ENCODE measurements at regions not wholly inside any gene's neighbourhood (a gene's known extent, or its start where the extent isn't known, plus 50 kb on each side); places are given as distances from the start of the nearest gene placed in this dataset.

- no peak overlapping the region for H3K4me2 ChIP-seq (ENCODE audit: low read depth, low read length)
- H4K5ac ChIP-seq (ENCODE audit: low read depth, low read length), result no peak overlapping the region
- BruUV-seq (replicated peaks), result no TSS peak
- intact Hi-C loops (cut with micrococcal nuclease), result no loop called here
- H3K4me3 ChIP-seq (ENCODE audit: insufficient read depth, low read depth, low read length), result no peak overlapping the region
- no peaks in the 10 kb centered on the region for H3K4me1 ChIP-seq (ENCODE audit: control insufficient read depth, insufficient read depth, low read length)
- no peak overlapping the region for H3K23ac ChIP-seq (ENCODE audit: low read depth, low read length)
- no peak overlapping the region for H2AK9ac ChIP-seq (replicated peaks; ENCODE audit: low read depth, low read length, poor library complexity)
- DNase-seq, result no peak
- no peaks in the 10 kb centered on the region for H3K36me3 ChIP-seq (ENCODE audit: control insufficient read depth, insufficient read depth, low read length)
- no peaks in the 10 kb centered on the region for H3K79me1 ChIP-seq (ENCODE audit: low read depth in 1 of 2, low read length in 2 of 2)
- no peak overlapping the region for H2BK20ac ChIP-seq (ENCODE audit: low read depth, low read length)
- no peak overlapping the region for H4K8ac ChIP-seq (ENCODE audit: low read depth in 2 of 2, low read length in 2 of 2)
- no peak overlapping the region for H3K27ac ChIP-seq (ENCODE audit: insufficient read depth, low read length)
- H2BK15ac ChIP-seq (ENCODE audit: low read depth, low read length), result no peak overlapping the region
- no peak overlapping the region for H3K56ac ChIP-seq (ENCODE audit: extremely low read depth, insufficient read depth, low read length)
- dilution Hi-C loops (cut with HindIII; ENCODE audit: low sequenced_read_pairs, unreplicated experiment), result no loop called here
- no peak overlapping the region for H3K4ac ChIP-seq (ENCODE audit: low read depth, low read length)
- no peak overlapping the region for H2BK120ac ChIP-seq (ENCODE audit: low read depth, low read length)
- H3K9me3 ChIP-seq (ENCODE audit: control insufficient read depth, insufficient read depth, low read length), result peaks cover 55% of the 10 kb centered on the region
- H3K14ac ChIP-seq (replicated peaks; ENCODE audit: low read depth, low read length), result no peak overlapping the region
- no peak overlapping the region for H4K91ac ChIP-seq (ENCODE audit: insufficient read depth, low read depth, low read length)
- H3K18ac ChIP-seq (ENCODE audit: low read depth, low read length), result no peak overlapping the region
- H3K27me3 ChIP-seq (ENCODE audit: control insufficient read depth, insufficient read depth, low read length), result no peaks in the 10 kb centered on the region
- H3K9ac ChIP-seq (ENCODE audit: low read depth, low read length), result no peak overlapping the region
- POLR2A ChIA-PET (ENCODE audit: unreplicated experiment), result no interaction called here
- H2AFZ ChIP-seq (replicated peaks; ENCODE audit: low read length, poor library complexity), result no peak overlapping the region
- no peak overlapping the region for H2AK5ac ChIP-seq (ENCODE audit: low read depth, low read length)
- H4K20me1 ChIP-seq (ENCODE audit: insufficient read depth, low read length), result no peaks in the 10 kb centered on the region
- no peak for ATAC-seq (ENCODE audit: low read depth)
- in situ Hi-C loops (cut with MboI; ENCODE audit: low sequenced_read_pairs), result no loop called here
- TF ChIP-seq USF2 (IDR thresholded peaks at IDR 0.05; ENCODE audit: low read depth, low read length) (no peak), SMC3 (IDR thresholded peaks at IDR 0.05; ENCODE audit: low read depth, low read length) (no peak), MAZ (IDR thresholded peaks at IDR 0.05; ENCODE audit: borderline replicate concordance, low read depth, low read length) (no peak), NFE2L2 (IDR thresholded peaks at IDR 0.05; ENCODE audit: low read depth, low read length) (no peak), RAD21 (IDR thresholded peaks at IDR 0.05; ENCODE audit: low read length) (no peak), ELK1 (IDR thresholded peaks at IDR 0.05; ENCODE audit: borderline replicate concordance, low read depth, low read length) (no peak), POLR2A (IDR thresholded peaks at IDR 0.05; ENCODE audit: low read depth, low read length) (no peak), CTCF (conservative IDR thresholded peaks at IDR 0.05; ENCODE audit: low read depth, low read length) (no peak)
- no peak overlapping the region for H2BK5ac ChIP-seq (ENCODE audit: low read depth, low read length, poor library complexity, severe bottlenecking)
- WGBS, 2 experiments (ENCODE audit: extremely low coverage in 2 of 2, insufficient read length in 1 of 2), result 63% methylated on average over 6 of the region's 11 CpGs; no CpG with 5 or more reads in 1 of the 2 experiments
- H3K9me1 ChIP-seq (ENCODE audit: insufficient read depth, low read length), result no peaks in the 10 kb centered on the region
- CTCF ChIA-PET, result no interaction called here
These were observed 229.6 kb upstream of the C1orf174 start for GRCh38 chr1:4129693-4130092.
